Type B pancreatic cell (in vitro differentiated cells): ENCODE measurements at regions not wholly inside any gene's neighbourhood (a gene's known extent, or its start where the extent isn't known, plus 50 kb on each side); places are given as distances from the start of the nearest gene placed in this dataset.

ENCODE experiments used
- DNase-seq: peaks from one replicate; pipeline ENCODE4 v3.0.0; 2021; ENCODE audit warnings: mixed read lengths; ENCODE audit not compliant: unreplicated experiment; ENCODE audit errors: extremely low spot score
- H3K27ac Mint-ChIP-seq: 2 replicates; pipeline ENCODE4 v1.8.0; 2021; ENCODE audit warnings: mild to moderate bottlenecking, mixed read lengths
- H3K27me3 Mint-ChIP-seq: 2 replicates; pipeline ENCODE4 v1.8.0; 2021; ENCODE audit warnings: mixed read lengths
- H3K36me3 Mint-ChIP-seq: 2 replicates; pipeline ENCODE4 v1.8.0; 2021; ENCODE audit warnings: mixed read lengths
- H3K4me1 Mint-ChIP-seq: one replicate; pipeline ENCODE4 v1.8.0; 2021; ENCODE audit warnings: mixed read lengths; ENCODE audit not compliant: unreplicated experiment
- H3K4me3 Mint-ChIP-seq: 2 replicates; pipeline ENCODE4 v1.8.0; 2021; ENCODE audit warnings: mild to moderate bottlenecking, mixed read lengths
- H3K9me3 Mint-ChIP-seq: 2 replicates; pipeline ENCODE4 v1.8.0; 2021; ENCODE audit warnings: mixed read lengths
- CTCF ChIP-seq: fragments of 200-600 bp; sonication (generic); conservative IDR thresholded peaks from 2 replicates; pipeline ENCODE4 v1.5.0; 2021; ENCODE audit warnings: antibody characterized with exemption, mild to moderate bottlenecking

DNA sequence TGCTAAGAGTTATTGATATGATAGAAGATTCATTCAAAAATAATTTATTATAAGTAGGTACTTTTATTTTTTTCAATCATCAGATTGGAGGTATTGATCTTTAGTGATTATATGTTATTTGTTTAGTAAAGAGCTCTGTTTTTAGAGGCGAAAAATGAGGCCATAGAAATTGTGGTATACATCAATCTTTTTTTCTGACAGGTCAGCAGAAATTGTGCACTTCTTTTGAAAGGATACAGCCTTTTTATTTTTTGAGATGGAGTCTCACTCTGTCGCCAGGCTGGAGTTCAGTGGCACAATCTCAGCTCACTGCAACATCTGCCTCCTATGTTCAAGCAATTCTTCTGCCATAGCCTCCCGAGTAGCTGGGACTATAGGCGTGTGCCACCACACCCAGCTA lies 292.1 kb downstream of the BAMBI start:
- no peak for DNase-seq
- no peak overlapping the region for H3K27ac Mint-ChIP-seq
- H3K4me3 Mint-ChIP-seq = no peak overlapping the region
- no peaks in the 10 kb centered on the region for H3K36me3 Mint-ChIP-seq
- peaks cover 8% of the 10 kb centered on the region for H3K9me3 Mint-ChIP-seq
- TF ChIP-seq CTCF = no peak
- peaks cover 16% of the 10 kb centered on the region for H3K4me1 Mint-ChIP-seq
- peaks cover 3% of the 10 kb centered on the region for H3K27me3 Mint-ChIP-seq

- no peak for DNase-seq
- Mint-ChIP-seq H3K4me1 (peaks cover 17% of the 10 kb centered on the region), H3K27me3 (peaks cover 3% of the 10 kb centered on the region), H3K36me3 (no peaks in the 10 kb centered on the region), H3K9me3 (peaks cover 8% of the 10 kb centered on the region), H3K4me3 (no peak overlapping the region), H3K27ac (no peak overlapping the region)
- TF ChIP-seq CTCF = no peak
Observed at GRCh38 chr10:28970231-28970630, 292.9 kb downstream of the BAMBI start.

DNA sequence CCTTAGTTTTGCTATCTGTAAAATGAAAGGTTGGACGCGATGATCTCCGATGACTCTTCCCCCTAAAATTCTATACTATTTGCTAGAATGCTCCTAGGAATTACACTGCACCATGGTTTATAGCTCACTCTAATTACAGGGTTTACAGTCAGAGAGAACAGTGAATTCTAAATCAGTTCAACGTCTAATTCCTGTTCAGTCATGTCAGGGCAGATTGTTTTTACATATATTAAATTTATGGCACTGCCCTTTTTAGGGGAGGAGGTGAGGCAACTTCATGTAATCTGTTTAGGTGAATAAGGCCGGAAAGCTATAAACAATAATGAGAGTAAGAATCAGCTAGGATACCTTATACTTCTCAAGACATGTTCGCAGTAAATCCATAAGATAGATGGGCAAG lies 293.9 kb downstream of the BAMBI start:
- Mint-ChIP-seq H3K4me1 (peaks cover 20% of the 10 kb centered on the region), H3K27me3 (no peaks in the 10 kb centered on the region), H3K36me3 (no peaks in the 10 kb centered on the region), H3K9me3 (peaks cover 8% of the 10 kb centered on the region), H3K4me3 (no peak overlapping the region), H3K27ac (no peak overlapping the region)
- no peak for TF ChIP-seq CTCF
- no peak for DNase-seq

- peaks cover 8% of the 10 kb centered on the region for H3K9me3 Mint-ChIP-seq
- no peak overlapping the region for H3K27ac Mint-ChIP-seq
- H3K4me3 Mint-ChIP-seq = no peak overlapping the region
Observed at GRCh38 chr10:28971764-28972163, 294.4 kb downstream of the BAMBI start.

GRCh38 chr10:28973309-28973972 lies 296.1 kb downstream of the BAMBI start:
- H3K36me3 Mint-ChIP-seq = no peaks in the 10 kb centered on the region
- peaks cover 23% of the 10 kb centered on the region for H3K4me1 Mint-ChIP-seq
- peaks cover 8% of the 10 kb centered on the region for H3K9me3 Mint-ChIP-seq
- no peak overlapping the region for H3K4me3 Mint-ChIP-seq
- H3K27ac Mint-ChIP-seq = no peak overlapping the region
- no peak for DNase-seq
- TF ChIP-seq CTCF = no peak
- no peaks in the 10 kb centered on the region for H3K27me3 Mint-ChIP-seq

More at GRCh38 chr10:28971764-28972163, 294.4 kb downstream of the BAMBI start:
- H3K27me3 Mint-ChIP-seq = no peaks in the 10 kb centered on the region
- TF ChIP-seq CTCF = no peak
- no peaks in the 10 kb centered on the region for H3K36me3 Mint-ChIP-seq
- DNase-seq = no peak
- peaks cover 23% of the 10 kb centered on the region for H3K4me1 Mint-ChIP-seq
